Tibial nerve (tissue), 4 donors: ENCODE measurements at regions not wholly inside any gene's neighbourhood (a gene's known extent, or its start where the extent isn't known, plus 50 kb on each side); places are given as distances from the start of the nearest gene placed in this dataset.
A peak's percentile ranks its signal among the peaks of the same experiment; 100 is the strongest.
"Not testable (repeated sequence)": the region's sequence is repeated elsewhere in the genome, so short reads cannot be mapped to it uniquely, and the experiment has no call there.

ENCODE experiments used
- DNase-seq, 2 donors: peaks; one replicate each; pipeline ENCODE4 v3.0.0-alpha.2; 2019; ENCODE audit warnings: low spot score in 2 of 2
- H3K27ac ChIP-seq, 4 donors: fragments of 200-600 bp; sonication (generic) in 3 of 4; one replicate each; pipeline ENCODE4 v1.5.1; 2017 to 2019; ENCODE audit warnings: mild to moderate bottlenecking in 1 of 4
- H3K27me3 ChIP-seq, 2 donors: fragments of 200-600 bp; sonication (generic) in 1 of 2; one replicate each; pipeline versions ENCODE4 v1.5.1 to v1.6.0; 2017 to 2019
- H3K36me3 ChIP-seq, 3 donors: fragments of 200-600 bp; sonication (generic); one replicate each; pipeline ENCODE4 v1.5.1; 2018 to 2019
- H3K4me1 ChIP-seq, 4 donors: fragments of 200-600 bp; sonication (generic) in 3 of 4; one replicate each; pipeline ENCODE4 v1.5.1; 2017 to 2019
- H3K4me3 ChIP-seq, 4 donors: fragments of 200-600 bp; sonication (generic) in 3 of 4; one replicate each; pipeline ENCODE4 v1.5.1; 2017 to 2019; ENCODE audit warnings: mild to moderate bottlenecking in 1 of 4, moderate library complexity in 1 of 4
- H3K9me3 ChIP-seq, 4 donors: fragments of 200-600 bp; sonication (generic) in 3 of 4; one replicate each; pipeline ENCODE4 v1.5.1; 2017 to 2019
- EP300 ChIP-seq, 2 donors: sonication (generic); formaldehyde crosslinking; IDR thresholded peaks; one replicate each; pipeline ENCODE4 v1.6.1; 2017; ENCODE audit warnings: antibody characterized with exemption in 2 of 2, mild to moderate bottlenecking in 1 of 2
- POLR2A ChIP-seq, 2 donors: fragments of 450-650 bp; IDR thresholded peaks; one replicate each; pipeline ENCODE4 v1.6.1; 2017; ENCODE audit warnings: antibody characterized with exemption in 2 of 2, mild to moderate bottlenecking in 2 of 2, moderate library complexity in 2 of 2
- WGBS, 2 donors: methylation state at CpG; one replicate each; pipeline ENCODE4 v1.1.5; 2018; 5-methylcytosine and 5-hydroxymethylcytosine counted together
- TF ChIP-seq, protein P1 (sequence below), 5 experiments: fragments of 200-600 bp in 3 of 5; fragments of 450-650 bp in 2 of 5; sonication (generic) in 3 of 5; IDR thresholded peaks; one replicate each; pipeline ENCODE4 v1.5.1; 2016 to 2019; ENCODE audit warnings: antibody characterized with exemption in 5 of 5, mild to moderate bottlenecking in 3 of 5, moderate library complexity in 2 of 5

GRCh38 chr22:22380098-22381030 is 128.2 kb downstream of the ZNF280B start:
- H3K9me3 ChIP-seq: no peaks in the 10 kb centered on the region
- H3K27ac ChIP-seq: no peak overlapping the region
- peaks cover 0 to 4% of the 10 kb centered on the region in 2 donors for H3K27me3 ChIP-seq
- 29 to 37% methylated on average over 6 to 11 of the region's 11 CpGs for WGBS, 2 donors
- no peak overlapping the region for H3K4me3 ChIP-seq
- no peak for DNase-seq
- H3K4me1 ChIP-seq: no peaks in the 10 kb centered on the region
- H3K36me3 ChIP-seq: no peaks in the 10 kb centered on the region
- TF ChIP-seq EP300 (IDR thresholded peaks at IDR 0.05): no peak
- no peak for TF ChIP-seq POLR2A (IDR thresholded peaks at IDR 0.05)
- TF ChIP-seq, protein P1, sequence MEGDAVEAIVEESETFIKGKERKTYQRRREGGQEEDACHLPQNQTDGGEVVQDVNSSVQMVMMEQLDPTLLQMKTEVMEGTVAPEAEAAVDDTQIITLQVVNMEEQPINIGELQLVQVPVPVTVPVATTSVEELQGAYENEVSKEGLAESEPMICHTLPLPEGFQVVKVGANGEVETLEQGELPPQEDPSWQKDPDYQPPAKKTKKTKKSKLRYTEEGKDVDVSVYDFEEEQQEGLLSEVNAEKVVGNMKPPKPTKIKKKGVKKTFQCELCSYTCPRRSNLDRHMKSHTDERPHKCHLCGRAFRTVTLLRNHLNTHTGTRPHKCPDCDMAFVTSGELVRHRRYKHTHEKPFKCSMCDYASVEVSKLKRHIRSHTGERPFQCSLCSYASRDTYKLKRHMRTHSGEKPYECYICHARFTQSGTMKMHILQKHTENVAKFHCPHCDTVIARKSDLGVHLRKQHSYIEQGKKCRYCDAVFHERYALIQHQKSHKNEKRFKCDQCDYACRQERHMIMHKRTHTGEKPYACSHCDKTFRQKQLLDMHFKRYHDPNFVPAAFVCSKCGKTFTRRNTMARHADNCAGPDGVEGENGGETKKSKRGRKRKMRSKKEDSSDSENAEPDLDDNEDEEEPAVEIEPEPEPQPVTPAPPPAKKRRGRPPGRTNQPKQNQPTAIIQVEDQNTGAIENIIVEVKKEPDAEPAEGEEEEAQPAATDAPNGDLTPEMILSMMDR (IDR thresholded peaks at IDR 0.05): peak in 1 of 5 experiments; percentile 12

- H3K36me3 ChIP-seq, H3K4me1 ChIP-seq, DNase-seq, H3K4me3 ChIP-seq, H3K27me3 ChIP-seq, H3K9me3 ChIP-seq, H3K27ac ChIP-seq: not testable (repeated sequence)
- 71 to 72% methylated on average over 2 of the region's 2 CpGs for WGBS, 2 donors
These were observed 127.2 kb downstream of the ZNF280B start for GRCh38 chr22:22381292-22381691.

- Histone ChIP-seq H3K4me1 (no peaks in the 10 kb centered on the region), H3K27me3 (peaks cover 0 to 4% of the 10 kb centered on the region in 2 donors), H3K36me3 (no peaks in the 10 kb centered on the region), H3K27ac (no peak overlapping the region), H3K4me3 (no peak overlapping the region), H3K9me3 (no peaks in the 10 kb centered on the region)
- TF ChIP-seq, protein P1 (IDR thresholded peaks at IDR 0.05): no peak
- 52 to 56% methylated on average over 3 of the region's 3 CpGs for WGBS, 2 donors
- DNase-seq: no peak
These were observed 124.3 kb downstream of the ZNF280B start for GRCh38 chr22:22384267-22384666.

GRCh38 chr22:22384668-22385244 is 123.8 kb downstream of the ZNF280B start:
- peaks cover 0 to 4% of the 10 kb centered on the region in 2 donors for H3K27me3 ChIP-seq

DNA sequence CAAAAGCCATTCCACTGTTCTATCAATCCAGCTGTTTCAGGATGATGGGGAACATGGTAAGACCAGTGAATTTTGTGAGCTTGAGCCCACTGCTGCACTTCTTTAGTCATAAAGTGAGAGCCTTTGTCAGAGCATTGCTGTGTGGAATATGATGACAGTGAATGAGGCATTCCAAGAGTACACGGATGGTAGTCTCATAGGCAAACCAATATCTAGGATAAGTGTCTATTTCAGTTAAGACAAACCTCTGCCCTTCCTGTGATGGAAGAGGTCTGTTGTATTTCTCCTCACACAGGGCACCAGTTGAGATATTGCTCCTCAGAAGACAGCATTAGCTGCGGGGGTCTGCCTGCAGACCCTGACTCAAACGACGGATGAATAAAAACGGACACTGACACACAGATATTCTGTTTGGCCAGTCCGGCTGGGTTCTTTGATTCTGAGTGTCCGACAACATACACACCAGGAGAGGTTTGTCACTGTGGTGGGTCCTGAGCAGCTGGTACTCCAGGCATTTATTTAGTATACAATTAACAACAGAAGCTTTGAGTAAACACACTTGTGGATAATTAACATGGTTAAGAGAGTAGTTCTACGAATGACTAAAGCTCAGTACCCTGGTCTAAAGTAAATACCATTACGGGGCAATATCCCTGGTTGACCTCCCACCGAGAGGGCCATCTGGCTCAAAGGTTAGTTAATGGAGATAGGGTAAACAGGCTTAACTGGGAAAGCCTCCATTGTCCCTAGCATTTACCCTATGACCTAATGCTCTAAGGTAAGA is 121.7 kb downstream of the ZNF280B start:
- no peak for DNase-seq
- TF ChIP-seq, protein P1 (IDR thresholded peaks at IDR 0.05): no peak
- TF ChIP-seq EP300 (IDR thresholded peaks at IDR 0.05) (no peak), POLR2A (IDR thresholded peaks at IDR 0.05) (no peak)

More at GRCh38 chr22:22384668-22385244, 123.8 kb downstream of the ZNF280B start:
- Histone ChIP-seq H3K4me3 (no peak overlapping the region), H3K36me3 (no peaks in the 10 kb centered on the region), H3K4me1 (no peaks in the 10 kb centered on the region), H3K9me3 (no peaks in the 10 kb centered on the region), H3K27ac (no peak overlapping the region)
- WGBS, 2 donors: 84 to 86% methylated on average over 2 of the region's 2 CpGs
- TF ChIP-seq, protein P1 (IDR thresholded peaks at IDR 0.05): no peak
- TF ChIP-seq EP300 (IDR thresholded peaks at IDR 0.05): no peak
- TF ChIP-seq POLR2A (IDR thresholded peaks at IDR 0.05): no peak
- no peak for DNase-seq

More for the DNA sequence above, 121.7 kb downstream of the ZNF280B start:
- Histone ChIP-seq H3K9me3 (no peaks in the 10 kb centered on the region), H3K4me3 (no peak overlapping the region), H3K27ac (no peak overlapping the region), H3K4me1 (no peaks in the 10 kb centered on the region), H3K36me3 (no peaks in the 10 kb centered on the region), H3K27me3 (no peaks in the 10 kb centered on the region)
- 54 to 59% methylated on average over 10 of the region's 10 CpGs for WGBS, 2 donors
